ENCODE measurements at regions not wholly inside any gene's neighbourhood (a gene's known extent, or its start where the extent isn't known, plus 50 kb on each side); places are given as distances from the start of the nearest gene placed in this dataset.
"Not testable (repeated sequence)": the region's sequence is repeated elsewhere in the genome, so short reads cannot be mapped to it uniquely, and the experiment has no call there.

DNA sequence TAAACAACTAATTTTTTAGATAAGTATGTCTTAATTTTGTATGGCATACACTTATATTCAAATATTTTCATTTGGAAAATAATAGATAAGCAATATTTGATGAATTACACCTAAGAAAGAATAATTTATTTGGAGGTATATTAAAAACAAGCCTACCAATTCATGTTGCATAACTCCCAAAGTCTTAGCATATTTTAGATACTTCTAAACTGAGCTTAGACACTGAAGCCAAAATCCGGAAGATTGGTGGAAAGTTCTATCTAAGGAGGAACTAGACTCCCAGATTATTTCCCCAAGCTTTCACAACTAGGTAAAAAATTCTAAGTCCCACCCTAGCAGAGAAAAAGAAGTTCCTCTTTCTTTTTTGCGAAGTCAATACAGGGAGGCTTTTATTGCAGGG lies 221.0 kb upstream of the MMADHC start:
- DNase-seq (ENCODE audit: low read depth in 2 of 2): no peak

DNA sequence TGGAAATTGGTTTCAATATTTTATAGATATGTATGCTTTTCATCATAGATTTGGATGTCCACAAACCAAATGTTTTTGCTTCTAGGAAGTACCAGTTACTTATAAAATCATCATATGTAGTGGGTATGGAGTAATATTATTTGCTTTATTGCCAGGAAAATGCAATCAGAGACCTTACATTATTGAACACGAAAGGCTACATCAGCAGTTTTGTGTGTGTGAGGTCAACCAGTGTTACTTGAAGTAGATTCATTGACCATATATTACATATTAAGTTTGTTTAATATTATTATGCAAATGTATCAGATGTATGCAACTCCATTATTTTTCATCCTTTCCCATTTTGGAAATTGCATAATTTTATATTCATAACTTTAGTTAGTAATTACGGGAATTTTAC lies 219.1 kb upstream of the MMADHC start:
- DNase-seq (ENCODE audit: low read depth in 2 of 2): no peak

DNA sequence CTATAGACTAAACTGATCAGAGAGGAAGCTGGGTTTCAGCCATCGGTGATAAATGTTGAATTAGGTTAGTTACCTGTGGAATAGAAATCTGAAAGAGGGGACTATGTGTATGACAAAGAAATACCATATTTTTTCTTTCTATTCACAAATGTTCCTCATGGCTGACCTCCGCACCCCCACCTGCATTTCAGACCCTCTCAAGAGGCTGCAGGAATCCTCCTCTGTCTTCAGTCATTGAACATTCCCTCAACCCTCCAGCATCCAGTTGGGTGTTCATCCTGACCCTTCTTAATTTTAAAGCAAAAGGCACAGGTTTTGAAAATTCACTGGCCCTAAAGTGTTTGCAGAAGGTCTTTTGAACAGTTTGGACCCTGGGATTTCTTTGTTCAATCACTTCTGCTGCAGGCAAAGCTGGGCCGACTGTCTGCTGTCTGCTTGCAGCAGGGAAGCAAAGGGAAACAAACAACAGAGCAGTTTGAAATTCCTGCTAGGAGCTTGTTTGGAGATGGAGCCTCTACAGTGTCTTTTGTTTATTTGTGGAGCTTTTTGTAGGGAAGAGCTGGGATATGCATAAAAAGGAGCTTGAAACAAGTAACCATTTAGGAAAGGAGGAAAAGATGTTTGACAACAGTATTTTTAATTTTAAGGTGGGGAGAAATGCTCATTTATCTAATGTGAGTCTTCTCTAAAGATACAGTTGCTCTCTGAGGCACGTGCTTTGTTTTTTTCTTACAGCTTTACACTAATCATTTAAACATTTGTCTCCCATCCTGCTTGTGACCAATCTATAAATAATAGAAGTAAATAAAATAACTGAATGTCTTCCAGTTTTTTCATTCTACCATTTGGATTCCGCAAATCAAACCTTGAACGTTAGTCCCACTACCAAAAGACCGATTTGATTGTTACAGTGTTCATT lies 213.3 kb upstream of the MMADHC start:
- no peak for DNase-seq (ENCODE audit: low read depth in 2 of 2)

DNA sequence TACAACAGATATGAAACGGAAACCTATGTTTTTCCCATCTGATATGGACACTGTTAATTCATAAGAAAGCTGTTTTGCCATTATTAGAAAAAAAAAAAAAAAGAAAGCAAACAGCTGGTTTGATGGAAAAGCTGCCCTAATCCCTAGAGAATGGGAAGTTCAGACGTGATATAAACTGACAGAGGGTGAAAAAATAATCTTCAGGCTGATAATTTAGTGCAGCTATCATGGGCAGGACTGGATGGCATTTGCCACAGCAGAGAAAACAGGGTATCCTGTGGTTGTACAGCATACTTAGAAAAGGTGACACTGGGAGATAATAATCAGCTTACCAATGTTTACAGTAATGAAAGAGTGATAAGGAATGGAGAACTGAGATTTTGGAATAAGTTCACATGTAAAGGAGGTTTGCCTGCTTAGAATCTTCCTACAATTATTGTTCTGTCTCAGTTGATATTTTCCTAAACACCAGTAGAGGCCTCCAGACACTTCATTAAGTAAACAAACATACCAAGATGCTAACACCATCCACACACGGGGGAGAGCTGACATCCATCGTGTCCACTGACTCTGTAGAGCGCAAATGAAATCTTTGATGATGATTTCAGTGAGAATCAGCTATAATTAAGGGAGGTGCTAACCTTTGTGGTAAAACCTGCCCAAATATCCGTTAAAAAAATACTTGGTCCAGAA lies 211.6 kb upstream of the MMADHC start:
- DNase-seq (ENCODE audit: low read depth in 2 of 2): no peak

DNA sequence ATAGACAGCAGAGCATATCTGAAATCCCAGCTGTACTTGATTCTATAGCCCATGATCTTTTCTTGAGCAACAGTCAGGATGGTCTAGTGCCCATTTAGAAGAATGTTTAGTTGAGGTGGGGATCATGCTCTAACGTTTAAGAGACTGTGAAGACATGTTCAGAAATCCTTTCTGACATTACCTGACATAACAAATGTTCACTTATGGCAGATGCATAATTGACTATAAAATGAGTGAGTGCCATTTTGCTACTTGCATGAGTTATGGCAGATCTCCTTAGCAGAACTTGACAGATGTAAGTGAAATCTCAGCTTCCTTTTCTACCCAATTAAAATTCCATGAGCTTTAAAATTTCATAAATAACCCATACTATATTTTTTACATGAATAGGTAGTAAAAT lies 209.5 kb upstream of the MMADHC start:
- DNase-seq (ENCODE audit: low read depth in 2 of 2): no peak

DNA sequence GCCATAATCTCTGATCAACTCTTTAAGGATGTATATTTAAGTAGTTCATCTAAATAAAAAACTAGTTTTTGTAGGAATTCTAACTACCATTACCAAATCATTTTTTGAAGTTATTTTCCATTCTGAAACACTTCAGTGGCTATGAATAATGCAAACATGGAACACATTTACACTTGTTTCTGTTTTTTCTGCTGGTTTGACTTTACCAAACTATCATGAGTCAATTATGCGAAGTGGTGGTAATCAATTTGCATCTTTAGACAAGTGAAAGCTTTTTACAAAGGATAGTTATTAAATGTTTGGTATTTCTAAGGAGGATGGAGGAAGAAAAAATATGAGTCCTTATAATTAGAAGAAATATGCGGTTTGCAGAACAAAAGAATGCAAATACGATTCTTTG lies 202.0 kb upstream of the MMADHC start:
- DNase-seq (ENCODE audit: low read depth in 2 of 2): no peak

DNA sequence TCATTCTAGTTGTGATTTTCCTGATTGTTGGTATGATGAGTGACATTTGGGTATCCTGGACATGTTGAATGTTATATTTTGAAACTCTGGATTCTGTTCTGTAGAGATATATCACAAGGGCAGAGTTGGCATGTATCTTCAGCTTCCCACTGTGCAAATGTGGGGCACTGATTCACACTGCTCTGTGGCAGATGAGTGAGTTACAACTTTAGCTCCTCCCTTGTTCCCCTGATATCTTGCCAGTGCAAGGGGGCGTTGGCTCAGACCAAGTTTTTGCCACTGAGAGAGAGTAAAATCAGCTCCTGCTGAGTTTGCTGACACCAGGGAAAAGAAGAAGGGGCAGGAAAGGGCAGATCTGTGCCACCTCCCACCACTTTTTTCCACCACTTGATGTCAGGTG lies 199.6 kb upstream of the MMADHC start:
- no peak for DNase-seq (ENCODE audit: low read depth in 2 of 2)

DNA sequence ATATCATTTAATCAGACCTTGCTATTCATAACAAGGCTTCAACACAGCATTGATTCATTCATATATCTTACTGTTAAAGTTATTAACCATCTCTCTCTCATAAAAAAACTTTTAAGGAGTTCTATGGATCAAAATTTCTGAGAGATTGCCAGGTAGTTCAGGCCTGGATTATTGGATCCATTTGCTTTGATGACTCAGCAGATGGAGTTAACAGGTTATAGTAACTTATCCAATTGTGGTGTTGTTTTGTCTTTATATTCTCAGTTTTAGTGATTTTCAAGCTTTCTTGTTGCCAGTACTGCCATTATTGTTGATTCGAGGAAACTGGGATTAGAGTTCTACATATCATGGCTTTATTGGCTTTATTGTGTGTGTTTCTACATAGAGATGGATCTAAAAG lies 195.7 kb upstream of the MMADHC start:
- no peak for DNase-seq (ENCODE audit: low read depth in 2 of 2)

DNA sequence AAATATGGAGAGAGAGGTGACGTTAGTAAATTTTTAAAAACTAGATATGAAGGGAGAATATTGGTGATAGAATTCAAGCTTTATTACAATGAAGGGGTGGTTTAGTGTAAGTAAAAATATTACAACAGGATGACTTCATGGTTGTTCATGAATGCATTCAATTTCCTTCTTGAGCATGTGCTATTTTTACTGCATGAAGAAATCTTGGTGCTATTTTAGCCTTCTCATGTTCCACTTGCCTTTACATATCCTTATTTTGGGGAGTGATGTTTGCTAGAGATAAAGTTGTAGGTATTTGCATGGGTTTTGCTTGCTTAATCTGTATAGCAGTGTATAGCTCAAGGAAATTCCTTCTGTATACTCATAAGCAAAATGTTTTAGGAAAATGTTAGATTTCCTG lies 195.0 kb upstream of the MMADHC start:
- DNase-seq (ENCODE audit: low read depth in 2 of 2): no peak

DNA sequence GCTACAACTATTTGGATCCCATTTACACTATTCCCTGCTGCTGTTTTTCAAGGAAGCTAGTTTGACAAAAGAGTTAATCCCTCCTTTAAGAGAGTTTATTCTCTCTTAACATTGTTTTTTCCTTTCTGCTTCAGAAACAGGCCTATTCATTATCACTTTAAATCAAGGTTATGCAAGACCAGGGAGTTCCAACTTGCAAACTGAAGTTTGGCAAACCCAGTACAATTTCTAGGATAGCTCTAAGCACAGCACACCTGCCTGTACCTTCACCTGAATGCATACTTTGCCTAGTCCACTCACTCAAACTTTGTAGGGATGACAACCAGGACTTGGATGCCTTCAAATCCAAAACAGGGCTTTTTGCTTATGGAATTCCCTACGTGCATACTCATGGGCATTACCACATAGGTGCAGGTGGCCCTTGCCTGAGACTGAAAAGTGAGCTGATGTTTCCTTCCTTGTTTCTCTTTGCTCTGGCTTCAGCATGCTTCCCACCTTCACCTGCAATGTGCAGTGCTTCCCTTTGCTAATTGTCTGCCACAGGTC lies 193.8 kb upstream of the MMADHC start:
- DNase-seq (ENCODE audit: low read depth in 2 of 2): no peak

DNA sequence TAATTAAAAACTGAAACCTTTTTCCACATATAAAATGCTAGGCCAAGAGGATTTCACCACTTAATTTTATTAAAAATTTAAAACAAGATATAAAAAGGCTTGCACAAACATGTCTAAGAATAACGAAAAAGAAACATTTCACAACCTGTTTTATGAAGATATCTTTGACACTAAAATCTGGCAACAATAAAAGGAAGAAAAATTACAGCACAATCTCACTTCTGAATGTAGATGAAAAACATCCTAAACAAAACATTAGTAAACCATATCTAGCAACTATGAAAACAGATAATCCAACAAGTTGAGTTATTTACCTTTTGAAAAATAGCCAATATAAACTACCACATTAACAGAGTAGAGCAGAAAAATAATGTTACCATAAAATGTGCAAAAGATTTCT lies 185.4 kb upstream of the MMADHC start:
- DNase-seq (ENCODE audit: low read depth in 2 of 2): no peak

DNA sequence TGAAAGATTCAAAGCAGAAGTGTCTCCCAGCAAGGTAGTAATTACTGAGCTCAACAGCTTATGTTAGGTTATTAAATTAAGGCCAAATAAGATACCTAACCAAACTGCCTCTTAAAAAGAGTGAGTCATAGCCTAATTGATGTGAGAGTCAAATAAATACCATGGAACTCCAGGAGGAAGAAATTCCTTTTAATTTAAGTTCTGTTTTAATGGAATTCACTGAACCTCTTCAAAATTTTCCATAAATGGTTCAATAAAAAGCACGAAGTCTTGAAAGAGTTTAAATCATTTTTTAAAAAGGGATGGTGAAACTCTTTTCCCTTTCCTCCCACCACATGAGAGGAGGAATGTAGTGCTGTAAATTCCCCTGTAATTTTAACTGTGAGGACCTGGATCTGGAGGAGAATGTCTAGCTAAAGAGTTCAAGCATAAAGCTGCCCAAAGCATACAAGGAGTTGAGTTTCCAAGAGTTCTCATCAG lies 180.8 kb upstream of the MMADHC start:
- no peak for DNase-seq (ENCODE audit: low read depth in 2 of 2)

DNA sequence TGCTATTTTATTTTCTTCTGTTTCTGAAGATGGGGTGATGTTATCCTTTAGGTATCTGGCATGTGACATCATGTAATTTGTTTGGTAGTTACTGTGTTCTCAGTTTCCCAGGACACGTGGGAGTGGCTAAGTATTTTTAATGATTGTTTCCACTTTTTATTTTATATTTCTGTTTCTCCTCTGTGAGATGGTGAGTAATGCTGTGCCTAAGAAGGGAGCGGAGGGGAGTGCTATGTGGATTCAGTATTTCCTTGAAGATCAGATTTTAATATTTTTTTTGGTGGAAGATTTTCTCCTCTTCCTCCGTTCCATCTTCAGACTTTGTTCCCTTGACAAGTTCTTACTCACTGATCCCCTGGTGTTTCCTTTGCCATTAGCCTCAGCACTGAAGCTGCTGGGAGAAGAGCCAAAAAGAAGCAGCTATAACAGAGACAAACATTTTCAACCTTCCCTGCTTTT lies 180.0 kb upstream of the MMADHC start:
- DNase-seq (ENCODE audit: low read depth in 2 of 2): no peak

DNA sequence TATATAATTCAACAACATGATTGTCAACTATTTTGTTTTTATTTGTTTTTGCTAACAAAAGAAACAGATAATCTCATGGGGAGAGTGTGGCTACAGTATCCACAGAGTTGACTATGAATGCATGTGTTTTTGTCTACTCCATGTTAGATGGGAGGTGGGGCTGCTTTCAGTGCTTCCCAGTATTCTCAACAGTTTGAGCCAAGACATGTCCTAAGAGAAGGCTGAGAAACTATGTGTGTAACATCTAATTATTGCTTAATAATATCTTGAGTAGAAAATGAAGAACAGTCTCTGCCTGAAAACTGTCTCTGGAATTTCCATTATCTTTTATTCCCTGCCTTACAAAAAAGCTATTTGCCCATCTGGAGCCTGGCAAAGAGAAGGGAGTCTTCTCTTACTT lies 178.8 kb upstream of the MMADHC start:
- DNase-seq (ENCODE audit: low read depth in 2 of 2): no peak

DNA sequence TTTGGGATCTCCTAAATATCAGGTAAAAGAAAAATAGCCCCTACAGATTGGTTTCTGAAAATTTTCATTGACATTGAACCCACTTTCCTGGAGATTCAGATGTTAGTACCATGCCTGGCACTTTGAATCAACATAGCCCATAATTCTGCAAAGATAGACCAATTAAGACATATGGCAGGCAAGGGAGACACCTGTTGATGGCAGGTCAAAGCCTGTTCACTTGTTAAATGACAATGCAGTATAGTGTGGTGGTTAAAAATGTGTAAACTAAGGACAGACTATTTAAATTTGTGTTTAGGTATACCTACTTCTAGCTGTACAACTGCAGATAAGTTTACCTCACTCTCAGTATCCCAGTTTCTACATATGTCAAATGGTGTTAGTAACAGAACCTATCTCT lies 178.1 kb upstream of the MMADHC start:
- no peak for DNase-seq (ENCODE audit: low read depth in 2 of 2)

DNA sequence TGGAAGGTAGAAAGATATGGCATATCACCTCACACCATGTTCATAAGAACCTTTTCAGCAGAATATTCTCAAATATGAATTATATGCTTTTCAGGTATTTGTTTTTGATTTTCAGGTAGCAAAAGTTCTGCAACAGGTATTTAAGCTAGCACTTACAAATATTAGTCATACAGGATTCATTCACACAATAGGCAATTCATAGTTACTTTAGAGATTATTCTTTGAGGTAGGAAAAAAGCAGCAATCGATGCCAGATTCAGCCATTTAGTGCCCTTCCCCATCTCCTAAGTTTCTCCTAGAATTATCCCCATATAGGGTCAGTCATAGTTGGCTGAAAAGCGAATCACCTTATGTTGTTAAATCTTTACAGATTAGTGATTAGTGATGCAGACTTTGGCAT lies 177.4 kb upstream of the MMADHC start:
- DNase-seq (ENCODE audit: low read depth in 2 of 2): no peak

DNA sequence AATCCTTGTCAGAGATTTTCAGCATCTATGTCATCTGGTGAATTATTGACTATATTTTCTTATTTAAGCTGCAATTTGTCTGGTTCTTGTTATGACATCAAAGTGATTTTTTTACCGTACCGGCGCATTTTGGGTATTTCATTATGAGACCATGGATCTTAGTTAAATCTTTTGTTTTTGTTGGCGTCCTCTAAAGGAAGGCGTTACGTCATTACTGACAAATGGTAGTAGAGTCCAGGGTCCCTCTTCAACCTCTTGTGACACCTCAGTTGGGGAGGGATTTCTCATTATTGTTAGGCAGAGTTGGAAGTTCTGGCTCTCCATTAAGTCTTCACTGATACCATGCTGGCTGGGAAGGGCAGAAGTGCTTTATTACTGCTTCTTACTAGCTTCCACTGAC lies 175.8 kb upstream of the MMADHC start:
- DNase-seq (ENCODE audit: low read depth in 2 of 2): no peak

DNA sequence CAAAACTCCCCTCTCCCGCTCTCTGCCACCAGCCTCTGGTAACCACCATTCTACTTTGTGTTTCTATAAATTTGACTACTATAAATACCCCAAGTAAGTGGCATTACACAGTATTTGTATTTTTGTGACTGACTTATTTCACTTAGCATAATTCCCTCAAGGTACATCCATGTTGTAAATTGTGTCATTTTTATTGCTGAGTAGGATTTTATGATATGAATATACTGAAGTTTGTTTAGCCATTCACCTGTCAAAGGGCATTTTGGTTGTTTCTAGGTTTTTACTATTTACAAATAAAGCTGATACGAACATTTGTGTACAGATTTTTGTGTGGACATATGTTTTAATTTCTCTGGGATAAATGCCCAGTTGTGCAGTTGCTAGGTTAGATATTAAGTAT lies 174.0 kb upstream of the MMADHC start:
- no peak for DNase-seq (ENCODE audit: low read depth in 2 of 2)

DNA sequence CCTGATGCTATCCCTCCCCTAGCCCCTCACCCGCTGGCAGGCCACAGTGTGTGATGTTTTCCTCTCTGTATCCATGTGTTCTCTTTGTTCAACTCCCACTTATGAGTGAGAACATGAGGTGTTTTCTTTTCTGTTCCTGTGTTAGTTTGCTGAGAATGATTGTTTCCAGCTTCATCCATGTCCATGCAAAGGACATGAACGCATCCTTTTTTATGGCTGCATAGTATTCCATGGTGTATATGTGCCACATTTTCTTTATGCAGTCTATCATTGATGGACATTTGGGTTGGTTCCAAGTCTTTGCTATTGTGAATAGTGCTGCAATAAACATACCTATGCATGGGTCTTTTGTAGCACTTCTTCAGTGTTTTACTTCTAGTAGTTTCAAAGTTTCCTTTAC lies 171.8 kb upstream of the MMADHC start:
- DNase-seq (ENCODE audit: low read depth in 2 of 2): not testable (repeated sequence)

DNA sequence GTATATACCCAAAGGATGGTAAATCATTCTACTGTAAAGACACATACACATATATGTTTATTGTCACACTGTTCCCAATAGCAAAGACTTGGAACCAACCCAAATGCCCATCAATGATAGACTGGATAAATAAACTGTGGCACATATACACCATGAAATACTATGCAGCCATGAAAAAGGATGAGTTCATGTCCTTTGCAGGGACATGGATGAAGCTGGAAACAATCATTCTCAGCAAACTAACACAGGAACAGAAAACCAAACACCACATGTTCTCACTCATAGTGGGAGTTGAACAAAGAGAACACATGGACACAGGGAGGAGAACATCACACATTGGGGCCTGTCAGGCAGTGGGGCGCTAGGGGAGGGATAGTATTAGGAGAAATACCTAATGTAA lies 167.1 kb upstream of the MMADHC start:
- not testable (repeated sequence) for DNase-seq (ENCODE audit: low read depth in 2 of 2)

DNA sequence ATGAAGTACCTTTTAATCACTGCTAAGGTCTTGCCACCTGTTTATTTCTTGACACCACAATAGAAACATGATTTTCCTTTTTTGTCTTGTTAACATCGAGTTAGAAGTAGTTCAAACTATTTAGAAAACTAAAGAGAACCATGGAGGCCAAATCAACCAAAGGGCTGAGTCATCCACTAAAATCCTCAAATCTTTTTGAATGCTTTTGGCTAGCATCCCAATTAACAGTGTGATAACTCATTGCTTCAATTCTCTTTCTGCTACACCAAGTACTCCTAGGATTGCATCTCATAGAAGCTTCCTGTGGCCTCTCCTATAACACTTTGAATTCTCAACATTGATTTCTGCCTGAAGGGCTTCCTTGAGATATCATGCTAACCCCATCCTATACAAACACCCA lies 159.9 kb upstream of the MMADHC start:
- DNase-seq (ENCODE audit: low read depth in 2 of 2): no peak

DNA sequence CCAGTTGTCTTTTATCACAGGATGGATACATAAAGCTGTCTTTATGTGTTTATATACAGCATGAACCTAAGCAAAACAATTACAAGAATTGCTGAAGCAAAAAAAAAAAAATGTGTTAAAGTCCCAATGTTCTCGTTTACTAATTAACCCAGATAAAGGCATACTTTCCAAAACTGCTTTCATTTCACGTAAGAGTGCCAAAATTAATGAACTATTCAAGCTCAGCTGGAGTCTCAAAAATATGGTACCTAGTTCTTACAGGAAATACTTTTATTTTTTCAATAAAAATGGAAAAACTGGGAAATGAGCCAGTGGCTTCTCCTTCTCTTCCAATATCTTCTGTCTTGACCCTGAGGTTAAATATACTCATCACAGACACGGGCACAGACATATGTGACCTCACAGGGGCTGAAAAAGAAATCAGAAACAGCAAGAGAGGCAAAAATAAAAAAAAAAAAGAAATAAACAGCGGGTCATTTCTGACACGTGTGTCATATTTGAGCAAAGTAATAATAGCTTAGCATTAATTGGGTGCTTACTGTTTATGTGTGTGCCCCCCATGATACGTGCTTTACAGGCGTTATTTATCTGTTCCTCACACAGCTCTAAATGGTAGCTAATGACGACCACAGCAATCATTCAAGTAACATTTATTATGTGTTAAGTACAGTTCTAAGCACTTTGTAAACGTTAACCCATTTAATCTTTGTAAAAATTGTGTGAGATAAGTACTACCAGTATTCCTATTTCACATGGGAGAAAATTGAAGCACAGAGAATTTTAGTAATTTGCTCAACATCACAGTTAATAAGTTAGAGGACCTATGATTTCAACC lies 158.0 kb upstream of the MMADHC start:
- no peak for DNase-seq (ENCODE audit: low read depth in 2 of 2)
